ENCODE measurements at regions not wholly inside any gene's neighbourhood (a gene's known extent, or its start where the extent isn't known, plus 50 kb on each side); places are given as distances from the start of the nearest gene placed in this dataset.

- TF ChIP-seq POLR2AphosphoS5 (IDR thresholded peaks at IDR 0.05) (no peak), POLR2A (IDR thresholded peaks at IDR 0.05) (no peak), CTCF (IDR thresholded peaks at IDR 0.05) (no peak)
These were observed 301.9 kb downstream of the UTRN start for GRCh38 chr6:144586986-144587385.

All from gastroesophageal sphincter (tissue), 3 donors.